Kasumi-1 (cell line): ENCODE measurements at regions not wholly inside any gene's neighbourhood (a gene's known extent, or its start where the extent isn't known, plus 50 kb on each side); places are given as distances from the start of the nearest gene placed in this dataset.

ENCODE experiments used
- DNase-seq, 2 experiments: peaks; one replicate each; lab custom pipeline; 2025; lab: John Stamatoyannopoulos, UW

DNA sequence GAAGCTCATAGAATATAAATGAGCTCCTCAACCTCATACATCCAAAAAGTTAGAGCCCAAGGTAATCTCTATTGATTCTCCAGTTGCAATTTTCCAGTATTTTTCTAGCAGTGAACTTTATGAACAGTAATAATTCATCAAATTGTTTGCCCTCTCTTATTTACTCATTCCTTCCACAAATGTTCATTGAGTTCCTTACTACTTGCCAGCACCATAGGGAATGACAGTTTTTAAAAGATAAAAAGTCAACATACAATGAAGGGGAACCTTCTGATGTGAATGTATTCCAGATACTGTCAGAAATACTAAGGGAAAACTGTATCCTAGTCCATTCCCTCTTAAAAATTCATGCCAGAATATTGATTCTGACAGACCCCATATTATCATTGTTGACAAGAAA is 277.0 kb upstream of the C1orf87 start:
- DNase-seq = no peak

DNA sequence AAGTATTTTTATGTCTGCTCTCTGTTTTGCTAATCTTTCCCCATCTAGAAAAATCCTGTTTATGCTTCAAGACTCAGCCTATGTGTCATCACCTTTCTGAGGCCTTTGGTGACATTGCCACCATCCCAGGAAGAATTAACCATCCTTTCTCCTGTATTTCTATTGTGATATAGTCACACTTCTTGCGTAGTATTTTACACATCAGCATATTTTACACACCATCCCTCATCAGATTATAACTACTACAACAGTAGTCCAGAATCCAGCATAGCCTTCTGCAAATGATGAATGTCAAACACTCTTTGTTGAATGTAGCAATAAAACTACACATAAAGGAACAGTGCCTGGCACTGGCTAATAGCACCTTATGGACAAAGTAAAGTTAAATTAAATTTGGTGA is 275.3 kb upstream of the C1orf87 start:
- DNase-seq = no peak

DNA sequence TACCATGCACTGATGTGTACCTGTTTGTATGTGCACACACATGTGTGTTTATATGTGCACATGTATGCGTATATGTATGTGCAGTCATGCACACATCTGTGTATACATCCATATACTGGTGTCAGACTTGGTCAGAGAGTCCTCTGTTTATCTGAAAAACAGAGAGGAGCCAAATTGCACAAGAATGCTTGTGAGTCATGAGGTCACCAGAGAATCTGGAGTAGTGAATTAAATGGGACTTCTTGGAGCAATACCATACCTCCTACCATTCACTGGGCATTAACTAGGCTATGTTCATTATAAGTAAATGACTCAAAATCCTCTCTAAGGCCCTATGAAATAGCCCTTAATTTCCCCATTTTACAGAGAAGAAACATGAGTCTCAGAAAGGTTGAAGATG is 272.1 kb upstream of the C1orf87 start:
- DNase-seq = no peak

DNA sequence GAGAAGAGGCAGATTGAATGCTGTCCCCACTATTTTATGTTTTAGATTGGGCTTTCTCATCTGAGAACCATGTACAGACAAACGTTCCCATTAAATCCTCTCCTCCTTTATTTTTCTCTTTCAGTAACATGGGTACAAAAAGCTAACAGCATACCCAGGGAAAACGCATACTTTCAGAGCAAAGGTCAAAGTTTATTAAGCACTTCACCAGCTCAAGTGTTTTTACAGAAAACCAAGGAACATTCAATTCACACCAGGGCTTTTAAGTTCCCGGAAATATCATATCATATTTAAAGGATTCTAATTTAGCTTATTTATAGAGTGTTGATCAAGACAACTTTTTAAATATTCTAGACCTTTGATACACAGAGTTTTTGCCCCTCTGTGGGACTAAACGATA is 271.5 kb upstream of the C1orf87 start:
- no peak for DNase-seq

DNA sequence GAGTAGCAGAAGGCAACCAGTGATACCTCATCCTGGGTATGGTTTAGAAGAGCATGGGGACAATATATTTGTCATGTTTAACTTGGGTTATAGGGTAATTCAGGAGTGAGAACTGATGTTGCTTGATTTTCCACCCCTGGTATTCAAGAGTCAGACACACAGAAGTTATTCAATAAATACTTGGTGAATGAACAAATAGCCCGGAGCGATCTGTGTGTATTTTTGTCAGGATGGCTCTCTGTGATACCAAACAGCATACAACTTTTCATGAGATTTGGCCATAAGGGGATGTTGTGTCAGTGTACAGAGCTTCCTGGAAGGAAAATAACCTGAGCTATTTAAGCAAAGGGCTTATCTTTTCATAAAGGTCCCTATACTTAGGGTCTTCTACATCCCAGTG is 270.2 kb upstream of the C1orf87 start:
- DNase-seq = no peak

DNA sequence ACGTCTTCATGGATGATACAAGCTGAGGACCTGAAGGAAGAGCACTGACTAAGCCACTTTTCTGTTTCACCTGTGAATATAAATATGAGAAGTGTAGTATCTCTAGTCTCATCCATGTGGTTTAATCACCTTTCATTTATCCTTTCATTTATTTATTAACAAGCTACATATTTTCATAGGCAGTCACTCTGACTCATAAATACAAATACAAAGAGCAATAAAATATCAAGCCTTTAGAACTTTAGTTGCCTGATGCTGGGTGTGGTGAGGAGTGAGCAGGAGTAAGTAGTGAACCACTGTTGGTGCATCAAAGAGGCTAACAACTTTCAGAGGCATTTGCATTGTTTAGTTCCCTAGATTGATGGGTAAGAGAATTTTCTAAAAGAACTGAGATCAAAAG is 269.0 kb upstream of the C1orf87 start:
- no peak for DNase-seq

DNA sequence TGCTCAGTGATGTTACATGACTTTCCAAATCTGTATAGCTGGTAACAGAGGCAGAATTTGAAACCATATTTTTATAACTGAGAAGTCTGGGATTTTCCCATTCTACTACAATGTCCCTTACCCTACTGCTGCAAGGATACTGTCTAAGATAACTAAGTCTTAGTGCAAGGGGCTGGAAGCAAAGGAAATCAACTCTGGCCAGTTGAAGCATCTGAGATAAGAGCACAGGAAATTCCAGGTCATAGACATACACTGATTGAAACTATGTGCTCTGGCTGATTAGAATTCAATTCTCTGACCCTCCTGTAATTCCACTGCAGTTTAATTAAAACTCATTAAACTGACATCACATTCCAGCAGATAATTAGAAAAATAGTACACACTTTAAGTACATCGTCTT is 267.7 kb upstream of the C1orf87 start:
- DNase-seq = no peak

DNA sequence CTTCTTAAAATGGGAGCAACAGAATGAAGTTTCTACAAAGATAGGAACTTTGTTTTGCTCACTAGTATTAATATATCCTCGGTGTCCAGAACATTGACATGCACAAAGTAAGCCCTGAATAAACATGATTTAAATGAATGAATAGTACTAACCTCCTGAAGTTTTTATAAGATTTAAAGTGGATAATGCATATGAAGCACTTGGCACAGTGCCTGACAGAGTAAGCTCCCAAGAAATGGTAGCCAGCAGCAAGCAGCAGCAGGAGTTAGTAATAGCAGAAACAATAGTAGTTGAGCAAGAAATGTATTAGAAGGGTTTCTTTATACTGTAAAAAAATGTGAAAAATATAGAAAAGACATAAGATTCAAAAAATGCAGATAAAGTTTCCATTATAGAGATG is 258.1 kb upstream of the C1orf87 start:
- no peak for DNase-seq

DNA sequence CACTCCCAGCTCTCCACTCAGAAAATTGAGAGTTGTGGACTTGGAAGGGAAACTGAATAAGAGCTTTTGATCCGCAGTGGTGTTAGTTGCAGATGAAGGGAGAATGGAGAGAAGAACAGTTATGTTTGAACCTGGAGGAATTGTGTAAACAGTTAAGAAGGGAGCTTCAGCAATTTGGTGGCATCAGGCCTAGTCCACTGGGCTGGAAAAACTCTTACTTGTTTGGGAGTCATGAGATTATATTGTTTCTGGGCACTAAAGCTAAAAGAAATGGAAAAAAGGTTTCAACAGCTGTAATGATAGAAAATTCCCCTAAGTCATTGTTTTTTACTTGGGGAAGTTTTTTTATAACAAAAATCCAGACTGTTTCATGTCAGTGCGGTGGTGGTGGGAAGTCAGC is 256.1 kb upstream of the C1orf87 start:
- DNase-seq = no peak

DNA sequence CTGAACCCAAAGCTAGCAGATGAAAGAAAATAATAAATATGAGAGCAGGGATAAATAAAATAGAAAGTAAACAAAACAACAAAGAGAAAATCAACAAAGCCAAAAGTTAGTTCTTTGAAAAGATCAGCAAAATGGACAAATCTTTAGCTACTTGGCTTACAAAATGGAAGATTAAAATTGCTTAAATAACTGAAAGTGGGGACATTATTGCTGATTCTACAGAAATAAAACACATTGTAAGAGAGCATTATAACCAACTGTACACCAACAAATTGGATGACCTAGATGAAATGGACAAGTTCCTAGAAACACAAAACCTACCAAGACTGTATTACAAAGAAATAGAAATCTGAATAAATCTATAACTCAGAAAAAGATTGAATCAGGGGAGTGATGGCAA is 238.3 kb upstream of the C1orf87 start:
- DNase-seq = no peak

DNA sequence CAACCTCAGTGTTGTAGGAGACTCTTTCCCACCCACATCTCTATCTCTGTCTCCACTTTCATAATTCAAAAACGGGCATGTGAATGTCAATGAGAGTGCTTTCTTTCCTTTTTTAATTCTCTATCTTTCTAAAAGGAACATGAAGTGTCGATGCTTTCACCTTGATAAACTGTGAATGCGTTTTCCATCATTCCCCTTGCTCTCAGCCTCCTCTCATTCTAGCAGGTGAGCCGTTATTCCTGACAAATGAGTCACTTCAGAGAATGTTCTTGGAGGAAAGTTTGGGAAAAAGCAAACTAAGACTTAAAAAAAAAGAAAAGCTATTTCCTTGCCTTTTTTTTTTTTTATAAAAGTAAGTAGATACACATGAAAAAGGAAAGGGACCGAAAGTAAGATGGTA is 226.0 kb upstream of the C1orf87 start:
- DNase-seq = no peak

DNA sequence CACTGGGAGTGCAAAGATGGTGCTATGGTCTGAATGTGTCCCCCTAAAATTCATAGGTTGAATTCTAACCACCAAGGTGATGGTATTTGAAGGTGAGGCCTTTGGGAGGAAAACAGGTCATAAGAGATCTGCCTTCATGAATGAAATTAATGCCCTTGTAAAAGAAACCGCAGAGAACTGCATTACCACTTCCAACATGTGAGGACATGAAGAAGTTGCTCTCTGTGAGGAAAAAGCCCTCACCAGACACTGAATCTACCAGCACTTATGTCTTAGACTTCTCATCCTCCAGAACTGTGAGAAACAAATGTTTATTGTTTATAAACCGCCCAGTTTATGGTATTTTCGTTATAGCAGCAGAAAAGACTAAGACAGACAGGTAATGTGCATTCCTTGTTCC is 224.7 kb upstream of the C1orf87 start:
- no peak for DNase-seq

DNA sequence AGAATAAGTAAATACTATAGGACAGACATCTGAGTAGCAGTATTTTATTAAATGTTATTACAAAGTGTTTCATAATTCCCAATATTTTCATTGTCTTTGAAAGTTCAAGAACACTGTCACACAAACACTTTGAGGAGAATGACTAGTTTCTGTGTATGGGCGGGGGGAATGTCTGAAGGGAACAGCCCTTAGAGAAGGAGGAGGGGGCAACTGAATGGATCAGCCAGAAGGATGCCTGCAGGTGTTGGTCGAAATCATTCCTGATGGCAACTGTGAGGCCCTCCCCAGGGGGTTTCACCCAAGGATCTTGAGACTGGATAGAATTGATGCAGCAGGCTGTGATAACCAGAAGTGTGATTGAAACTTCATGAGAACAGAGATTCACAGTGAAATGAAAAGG is 223.2 kb upstream of the C1orf87 start:
- DNase-seq = no peak

DNA sequence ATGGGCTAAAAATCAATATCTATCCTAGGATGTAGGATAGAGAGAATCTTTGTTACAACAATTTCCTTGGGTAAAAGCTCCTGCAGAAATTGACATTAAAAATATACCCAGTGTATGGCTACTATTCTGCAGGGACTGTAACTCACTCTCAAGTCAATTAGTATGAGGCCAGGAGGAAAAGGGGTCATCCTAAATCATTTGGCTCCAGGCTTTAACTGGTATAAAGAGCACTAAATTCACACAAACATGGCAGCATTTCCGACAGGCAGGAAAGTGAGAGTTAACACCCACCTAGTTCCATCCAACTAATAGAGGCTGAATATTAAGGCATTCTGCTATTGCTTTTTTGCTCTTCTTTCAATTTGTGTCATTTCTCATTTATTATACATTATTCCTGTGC is 218.6 kb upstream of the C1orf87 start:
- no peak for DNase-seq

DNA sequence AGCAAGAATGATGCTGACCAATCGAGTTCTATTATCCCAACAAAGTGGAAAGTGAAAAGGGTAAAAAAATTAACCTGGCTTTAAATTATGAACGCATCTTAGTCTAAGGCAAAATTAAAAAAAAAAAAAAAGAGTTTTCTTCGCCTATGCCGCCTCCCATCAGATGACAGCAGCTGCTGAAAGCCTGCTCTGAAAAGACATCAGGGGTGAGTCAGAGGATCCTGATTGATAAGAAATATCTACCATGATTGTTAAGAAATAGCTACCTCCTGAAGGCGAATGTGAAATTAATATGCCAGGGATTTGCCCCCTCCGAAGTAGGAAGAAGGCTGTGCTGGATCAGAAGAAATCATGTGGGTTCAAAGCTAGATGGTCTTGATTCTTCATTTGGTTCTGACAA is 216.8 kb upstream of the C1orf87 start:
- no peak for DNase-seq

DNA sequence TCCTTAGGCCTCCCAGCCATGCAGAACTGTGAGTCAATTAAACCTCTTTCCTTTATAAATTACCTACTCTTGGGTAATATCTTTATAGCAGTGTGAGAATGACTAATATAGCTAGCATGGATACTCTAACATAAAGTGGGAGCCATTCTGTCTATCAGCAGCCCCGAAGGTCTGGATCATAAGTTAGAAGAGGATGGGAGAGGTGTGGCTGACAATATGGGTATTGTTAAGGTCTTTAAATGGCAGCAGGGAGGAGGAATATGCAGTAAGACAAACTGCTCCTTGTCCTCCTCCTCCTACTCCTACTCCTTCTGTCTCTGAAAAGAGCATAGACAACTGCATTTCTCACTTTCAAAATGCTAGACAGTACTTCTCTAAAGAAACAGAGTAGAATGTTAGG is 214.0 kb upstream of the C1orf87 start:
- no peak for DNase-seq

DNA sequence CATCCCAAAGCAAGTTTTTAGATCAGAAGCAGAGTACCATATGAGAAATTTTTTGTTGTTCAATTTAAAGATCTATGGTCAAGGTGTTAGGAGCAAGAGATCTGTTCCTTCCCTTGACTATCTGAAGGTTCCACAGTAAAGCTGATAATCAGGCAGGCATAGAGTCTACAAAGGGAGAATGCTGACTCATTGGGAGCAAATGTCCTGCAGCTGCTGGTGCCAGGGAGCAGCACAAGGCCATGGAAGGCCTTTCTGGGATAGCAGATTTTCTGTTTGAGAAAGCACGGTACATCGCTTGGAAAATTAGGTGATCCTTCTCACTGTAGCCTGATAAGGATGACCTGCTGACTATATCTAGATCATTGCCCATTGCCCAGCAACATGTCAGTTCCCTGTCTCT is 210.1 kb upstream of the C1orf87 start:
- DNase-seq = no peak

DNA sequence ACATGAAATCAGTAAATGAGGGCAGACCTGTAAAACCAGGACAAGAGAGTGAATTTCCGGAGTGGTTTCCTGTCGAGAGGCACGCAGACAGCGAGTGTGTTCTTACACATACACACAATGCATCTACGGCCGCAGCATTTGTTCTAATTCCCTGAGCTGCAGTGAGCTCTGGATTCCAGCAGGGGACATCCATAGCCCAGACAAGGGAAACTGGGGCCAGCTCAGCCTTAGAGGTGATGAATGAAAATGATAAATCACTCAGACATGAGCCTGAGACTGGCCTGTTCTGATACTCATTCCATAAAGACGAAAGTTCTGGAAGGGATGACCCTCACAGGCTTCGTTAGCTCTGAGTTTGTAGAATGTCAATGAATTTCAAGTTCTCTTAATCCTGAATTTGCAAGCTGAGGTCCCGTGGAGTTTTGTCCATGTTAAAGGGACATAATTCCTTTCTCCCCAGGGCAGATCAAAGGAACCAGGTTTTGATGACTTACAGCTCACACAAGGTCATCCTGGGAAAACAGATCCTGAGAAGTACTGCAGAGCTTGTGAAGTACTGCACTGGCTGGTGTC is 207.9 kb upstream of the C1orf87 start:
- DNase-seq = peak; percentile 68 to 69

DNA sequence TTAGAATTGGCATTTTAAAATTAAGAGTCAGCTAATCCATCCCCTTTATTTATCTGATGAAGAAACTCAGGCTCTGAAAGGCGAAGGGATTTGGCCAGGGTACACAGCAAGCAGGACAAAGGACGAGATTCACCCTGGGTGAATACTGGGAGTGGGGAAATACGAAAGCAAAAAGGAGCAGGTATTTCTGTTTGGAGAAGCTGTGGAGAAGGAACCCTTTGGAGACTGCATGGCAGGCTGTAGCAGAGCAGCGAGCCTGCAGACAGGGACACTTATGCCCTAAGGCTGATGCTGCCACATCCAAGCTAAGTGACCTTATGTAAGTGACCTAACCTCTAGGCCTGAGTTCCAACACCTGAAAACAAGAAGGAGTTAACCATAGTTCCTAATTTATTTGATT is 207.2 kb upstream of the C1orf87 start:
- no peak for DNase-seq

DNA sequence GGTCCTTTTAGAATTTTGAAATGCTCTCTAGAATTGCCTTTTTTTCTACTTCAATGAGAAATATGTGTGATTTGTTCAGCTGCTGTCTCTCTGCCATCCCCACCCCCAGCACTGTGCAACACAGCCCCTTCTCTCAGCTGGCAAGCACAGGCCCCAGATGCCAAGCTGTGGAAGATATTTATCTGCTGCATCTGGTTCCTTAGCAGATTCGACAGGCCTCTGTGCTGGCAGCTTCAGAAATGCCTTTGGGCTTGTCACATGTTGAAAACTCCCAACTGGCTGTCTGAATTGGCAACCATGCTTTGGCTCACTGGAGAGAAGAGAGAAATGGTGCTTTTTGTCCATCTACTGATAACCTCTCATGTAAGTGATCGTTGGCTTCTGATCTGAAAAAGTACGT is 206.7 kb upstream of the C1orf87 start:
- DNase-seq = no peak

DNA sequence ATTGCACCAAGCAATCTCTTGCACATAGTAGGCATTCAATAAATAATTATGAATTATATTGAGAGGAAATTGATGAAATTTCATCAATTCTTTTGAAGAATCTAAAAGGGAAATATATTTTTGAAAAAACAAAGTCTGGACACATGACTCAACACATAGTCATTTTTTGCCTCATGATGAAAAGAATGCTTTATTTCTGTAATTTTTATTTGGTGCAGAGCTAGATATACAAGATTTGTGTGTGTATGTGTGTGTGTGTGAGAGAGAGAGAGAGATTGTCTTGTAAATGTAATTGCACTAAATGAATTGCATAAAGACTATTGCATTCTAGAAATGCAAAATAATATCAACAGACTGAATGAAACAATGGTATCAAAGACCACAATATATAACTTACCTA is 206.2 kb upstream of the C1orf87 start:
- DNase-seq = no peak

DNA sequence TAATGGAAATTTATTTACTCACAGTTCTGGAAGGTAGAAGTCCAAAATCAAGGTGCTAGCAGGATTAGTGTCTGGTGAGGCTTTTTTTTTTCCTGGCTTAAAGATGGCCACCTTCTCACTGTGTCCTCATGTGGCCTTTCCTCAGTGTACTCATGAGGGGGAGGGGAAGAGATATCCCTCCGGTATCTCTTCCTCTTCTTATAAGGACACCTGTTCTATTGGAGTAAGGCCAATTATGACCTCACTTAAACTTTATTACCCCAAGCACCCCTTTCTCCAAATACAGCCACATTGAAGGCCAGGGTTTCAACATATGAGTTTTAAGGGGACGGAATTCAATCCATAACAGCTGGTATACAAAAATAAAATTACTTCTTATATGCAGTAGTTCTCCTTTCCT is 203.7 kb upstream of the C1orf87 start:
- DNase-seq = no peak

DNA sequence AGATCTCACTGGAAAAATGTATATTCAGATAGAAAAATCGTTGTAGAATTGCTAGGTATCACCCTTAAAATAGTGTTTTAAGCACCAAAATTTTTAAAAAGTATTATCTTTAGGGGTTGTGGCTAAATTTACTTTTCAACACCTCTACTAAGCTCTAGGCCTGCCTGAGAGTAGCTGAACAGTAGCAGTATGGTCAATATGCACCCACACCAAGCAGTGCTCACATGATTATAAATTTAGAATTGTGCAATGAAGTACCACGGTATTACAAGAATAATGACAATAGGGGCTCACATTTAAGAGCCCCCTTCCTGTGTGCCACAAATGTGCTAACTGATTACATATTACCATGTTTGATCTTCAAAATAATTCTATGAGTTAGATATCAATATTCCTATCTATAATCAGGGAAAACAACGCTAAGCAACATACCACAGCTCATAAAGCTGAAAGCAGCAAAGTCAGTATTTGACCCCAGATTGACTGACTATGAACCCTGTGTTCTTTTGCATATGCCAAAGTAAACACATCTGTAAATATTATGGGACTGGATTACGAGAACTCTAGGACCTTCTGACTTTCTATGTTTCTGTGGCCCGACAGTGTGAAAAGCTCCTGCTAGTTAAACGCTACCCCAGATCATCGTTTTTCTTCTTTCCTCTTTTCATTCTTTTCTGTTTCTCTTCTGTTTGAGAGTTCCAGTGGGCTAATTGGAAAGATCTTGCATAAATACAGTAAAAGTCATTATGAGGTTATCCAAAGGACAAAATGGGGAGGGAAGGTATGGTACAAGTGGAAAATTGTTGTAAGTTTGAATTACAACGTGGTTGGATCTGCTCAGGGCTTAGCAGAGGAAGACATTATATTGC is 201.1 kb upstream of the C1orf87 start:
- DNase-seq = no peak

DNA sequence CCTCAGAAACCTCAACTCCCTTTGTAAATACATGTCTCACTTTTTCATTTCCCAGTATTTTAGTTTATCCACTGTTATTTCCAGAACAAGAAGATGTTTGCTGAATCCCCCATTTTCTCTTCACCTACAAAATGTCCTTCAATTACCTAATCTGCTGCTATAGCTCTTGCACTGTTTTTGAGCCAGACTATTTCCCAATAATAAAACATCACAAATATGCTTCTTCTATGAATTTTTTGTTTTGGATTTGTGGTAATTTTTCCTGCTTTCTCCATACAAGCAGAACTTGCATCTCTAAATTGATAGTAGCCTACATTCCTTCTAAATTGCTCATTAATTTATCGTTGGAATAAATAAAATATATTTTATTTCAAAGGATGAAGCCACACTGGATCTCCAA is 199.6 kb upstream of the C1orf87 start:
- no peak for DNase-seq
